Testis (tissue), 2 donors: ENCODE measurements at regions not wholly inside any gene's neighbourhood (a gene's known extent, or its start where the extent isn't known, plus 50 kb on each side); places are given as distances from the start of the nearest gene placed in this dataset.

Experiments used
- POLR2A ChIP-seq: fragments of 450-650 bp; IDR thresholded peaks from one replicate; pipeline ENCODE4 v1.6.1; 2017; ENCODE audit warnings: antibody characterized with exemption, mild to moderate bottlenecking, moderate library complexity
- TF ChIP-seq, protein P1 (sequence below), 3 experiments: fragments of 450-650 bp in 2 of 3; fragments of 200-600 bp in 1 of 3; sonication (generic) in 1 of 3; IDR thresholded peaks; one replicate each; pipeline ENCODE4 v1.5.1; 2016 to 2019; ENCODE audit warnings: antibody characterized with exemption in 3 of 3, mild to moderate bottlenecking in 2 of 3, moderate library complexity in 1 of 3

DNA sequence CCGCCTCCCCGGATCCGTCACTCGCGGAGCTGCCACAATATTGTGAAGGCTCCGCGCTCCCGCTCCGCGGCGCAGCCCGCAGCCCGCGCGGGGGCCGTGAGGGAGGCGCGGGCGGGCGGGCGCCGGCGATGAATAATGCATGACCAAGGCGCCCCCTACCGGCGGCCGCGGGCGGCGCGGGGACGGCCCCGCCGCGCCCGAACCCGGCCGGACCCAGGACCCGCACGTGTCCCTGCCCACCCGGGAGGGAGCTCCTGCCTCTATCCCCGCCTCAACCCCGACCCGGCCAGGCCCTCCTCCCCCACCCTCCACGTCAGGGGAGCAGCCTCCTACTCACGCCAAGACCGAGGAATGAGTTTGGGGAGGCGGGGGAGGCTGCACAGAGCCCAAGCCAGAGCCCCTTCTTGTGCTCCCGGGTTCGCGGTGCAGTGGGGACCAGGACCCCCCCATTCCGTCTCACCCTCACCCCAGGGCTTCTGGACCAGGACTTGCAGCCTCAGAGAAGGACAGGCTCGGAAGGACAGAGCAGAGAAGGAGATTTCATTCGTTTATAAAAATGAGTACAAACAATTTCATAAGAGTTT lies 70.8 kb upstream of the CASZ1 start:
- TF ChIP-seq, protein P1, sequence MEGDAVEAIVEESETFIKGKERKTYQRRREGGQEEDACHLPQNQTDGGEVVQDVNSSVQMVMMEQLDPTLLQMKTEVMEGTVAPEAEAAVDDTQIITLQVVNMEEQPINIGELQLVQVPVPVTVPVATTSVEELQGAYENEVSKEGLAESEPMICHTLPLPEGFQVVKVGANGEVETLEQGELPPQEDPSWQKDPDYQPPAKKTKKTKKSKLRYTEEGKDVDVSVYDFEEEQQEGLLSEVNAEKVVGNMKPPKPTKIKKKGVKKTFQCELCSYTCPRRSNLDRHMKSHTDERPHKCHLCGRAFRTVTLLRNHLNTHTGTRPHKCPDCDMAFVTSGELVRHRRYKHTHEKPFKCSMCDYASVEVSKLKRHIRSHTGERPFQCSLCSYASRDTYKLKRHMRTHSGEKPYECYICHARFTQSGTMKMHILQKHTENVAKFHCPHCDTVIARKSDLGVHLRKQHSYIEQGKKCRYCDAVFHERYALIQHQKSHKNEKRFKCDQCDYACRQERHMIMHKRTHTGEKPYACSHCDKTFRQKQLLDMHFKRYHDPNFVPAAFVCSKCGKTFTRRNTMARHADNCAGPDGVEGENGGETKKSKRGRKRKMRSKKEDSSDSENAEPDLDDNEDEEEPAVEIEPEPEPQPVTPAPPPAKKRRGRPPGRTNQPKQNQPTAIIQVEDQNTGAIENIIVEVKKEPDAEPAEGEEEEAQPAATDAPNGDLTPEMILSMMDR (IDR thresholded peaks at IDR 0.05): peak; percentile 72 to 87 (median 85)
- TF ChIP-seq POLR2A: no peak
